ENCODE measurements at regions not wholly inside any gene's neighbourhood (a gene's known extent, or its start where the extent isn't known, plus 50 kb on each side); places are given as distances from the start of the nearest gene placed in this dataset.
"Not testable (repeated sequence)": the region's sequence is repeated elsewhere in the genome, so short reads cannot be mapped to it uniquely, and the experiment has no call there.

DNA sequence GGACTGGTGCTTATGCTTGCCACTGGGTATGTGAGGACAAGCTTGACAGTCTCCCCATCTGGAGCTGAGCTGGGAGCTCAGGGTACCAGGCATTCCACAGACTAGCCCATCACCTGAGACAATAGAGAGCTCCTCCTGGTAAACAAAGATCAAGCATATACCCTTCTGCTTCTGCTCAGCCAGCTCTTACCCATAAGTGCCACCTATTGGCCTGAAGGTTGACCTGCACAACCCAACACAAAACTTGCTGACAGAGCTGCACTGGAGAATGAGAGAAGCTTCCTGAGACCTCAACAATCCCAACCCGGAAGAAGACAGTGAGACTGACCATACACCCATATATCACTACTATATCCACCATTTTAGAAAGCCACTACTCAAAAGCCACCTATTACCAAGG, 1049.2 kb upstream of the INTU start:
- no peak for DNase-seq (ENCODE audit: low read depth in 2 of 2)

- no peak for DNase-seq (ENCODE audit: low read depth in 2 of 2)
Measured at GRCh38 chr4:126591583-126591982, 1041.2 kb upstream of the INTU start.

GRCh38 chr4:126592088-126592487, 1040.7 kb upstream of the INTU start:
- no peak for DNase-seq (ENCODE audit: low read depth in 2 of 2)

DNA sequence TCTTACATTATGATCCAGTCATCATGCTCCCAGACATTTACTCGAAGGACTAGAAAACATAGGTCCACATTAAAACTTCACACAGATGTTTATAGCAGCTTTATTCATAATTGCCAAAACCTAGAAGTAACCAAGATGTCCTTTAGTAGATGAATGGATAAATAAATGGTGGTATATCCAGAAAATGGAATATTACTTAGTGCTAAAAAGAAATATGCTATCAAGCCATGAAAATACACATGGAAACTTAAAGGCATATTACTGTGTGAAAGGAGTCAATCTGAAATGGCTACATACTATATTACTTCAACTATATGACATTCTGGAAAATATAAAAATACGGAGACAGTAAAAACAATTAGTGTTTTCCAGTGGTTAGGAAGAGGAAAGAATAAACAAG, 1039.1 kb upstream of the INTU start:
- DNase-seq (ENCODE audit: low read depth in 2 of 2), result no peak

DNA sequence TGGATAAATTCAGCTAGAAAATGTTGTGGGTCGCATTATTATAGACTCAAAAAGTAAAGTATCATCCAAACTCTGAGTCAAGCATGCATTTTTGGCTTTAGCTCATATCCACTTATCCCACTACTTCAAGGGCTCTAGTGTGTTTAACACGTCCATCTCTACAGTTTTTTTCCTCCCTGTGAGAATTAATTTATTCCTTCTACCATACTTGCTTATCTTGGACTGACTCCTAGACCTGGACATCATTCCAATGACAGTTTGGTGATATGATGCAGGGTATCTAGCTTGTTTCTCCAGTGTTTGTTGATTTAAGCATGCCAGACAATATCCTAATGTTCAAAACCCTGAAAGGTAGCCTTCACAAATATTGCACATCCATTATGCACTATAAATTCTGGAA, 1037.1 kb upstream of the INTU start:
- DNase-seq (ENCODE audit: low read depth in 2 of 2), result no peak

DNA sequence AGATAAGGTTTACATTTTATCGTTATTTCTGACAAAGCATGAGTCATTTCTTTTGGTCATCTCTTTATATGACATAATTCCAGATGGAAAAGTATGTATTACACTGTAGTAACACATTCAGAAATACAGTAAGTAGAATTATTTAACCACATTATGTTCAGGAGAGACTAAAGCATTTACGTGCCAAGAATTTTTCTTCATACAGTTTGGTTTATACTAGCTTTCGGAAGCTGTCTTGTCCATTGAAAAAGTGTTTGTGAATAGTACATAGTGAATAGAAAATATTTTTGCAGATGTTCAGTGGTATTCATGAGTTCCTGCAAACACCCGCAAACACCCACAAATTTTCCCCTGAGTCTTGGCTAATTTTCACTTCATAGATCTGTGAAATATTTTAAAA, 1033.0 kb upstream of the INTU start:
- DNase-seq (ENCODE audit: low read depth in 2 of 2), result no peak

DNA sequence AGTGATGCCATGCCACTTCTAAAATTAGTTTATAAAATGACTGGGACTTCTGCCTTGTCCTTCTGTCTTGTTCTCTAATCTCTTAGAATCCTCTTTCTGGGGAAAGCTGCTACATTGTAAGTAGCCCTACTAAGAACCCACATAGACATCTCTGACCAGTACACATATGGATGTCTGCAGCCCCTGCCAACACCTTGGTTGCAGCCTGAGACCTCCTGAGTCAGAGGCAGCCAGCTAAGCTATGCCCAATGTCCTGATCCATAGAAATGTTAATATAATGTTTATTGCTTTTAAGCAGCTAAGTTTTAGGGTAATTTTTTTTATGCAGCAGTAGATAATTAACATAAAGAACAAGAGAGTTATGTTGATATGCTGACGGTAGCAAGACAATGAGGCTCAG, 1029.5 kb upstream of the INTU start:
- DNase-seq (ENCODE audit: low read depth in 2 of 2), result no peak

- no peak for DNase-seq (ENCODE audit: low read depth in 2 of 2)
Measured at GRCh38 chr4:126603825-126604224, 1028.9 kb upstream of the INTU start.

- no peak for DNase-seq (ENCODE audit: low read depth in 2 of 2)
Measured at GRCh38 chr4:126604268-126604867, 1028.4 kb upstream of the INTU start.

- no peak for DNase-seq (ENCODE audit: low read depth in 2 of 2)
Measured at GRCh38 chr4:126610933-126611332, 1021.8 kb upstream of the INTU start.

GRCh38 chr4:126611900-126612299, 1020.9 kb upstream of the INTU start:
- DNase-seq (ENCODE audit: low read depth in 2 of 2), result no peak

- no peak for DNase-seq (ENCODE audit: low read depth in 2 of 2)
Measured at GRCh38 chr4:126614356-126614855, 1018.4 kb upstream of the INTU start.

GRCh38 chr4:126616795-126617194, 1016.0 kb upstream of the INTU start:
- DNase-seq (ENCODE audit: low read depth in 2 of 2), result no peak

GRCh38 chr4:126627255-126627654, 1005.5 kb upstream of the INTU start:
- DNase-seq (ENCODE audit: low read depth in 2 of 2), result no peak

- no peak for DNase-seq (ENCODE audit: low read depth in 2 of 2)
Measured at GRCh38 chr4:126628933-126629332, 1003.8 kb upstream of the INTU start.

- DNase-seq (ENCODE audit: low read depth in 2 of 2), result no peak
Measured at GRCh38 chr4:126630230-126630629, 1002.5 kb upstream of the INTU start.

DNA sequence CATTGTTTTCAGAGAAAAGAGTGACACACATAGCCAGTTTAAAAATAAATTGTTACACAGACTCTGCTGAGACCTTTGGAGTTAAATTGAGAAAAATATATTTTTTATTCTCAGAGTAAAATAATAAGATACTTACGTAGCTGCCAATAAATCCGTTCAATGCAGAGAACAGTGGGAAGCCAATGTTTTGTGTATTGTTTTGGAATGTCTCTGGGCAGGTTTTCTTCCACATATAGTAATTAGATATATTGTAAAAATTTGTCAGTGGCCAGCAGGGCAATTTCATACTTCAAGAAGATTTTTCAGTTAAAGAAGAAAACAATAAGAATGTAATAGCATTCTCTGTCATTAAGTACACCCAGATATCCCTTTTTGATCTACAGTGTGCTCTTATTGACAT, 999.5 kb upstream of the INTU start:
- no peak for DNase-seq (ENCODE audit: low read depth in 2 of 2)

DNA sequence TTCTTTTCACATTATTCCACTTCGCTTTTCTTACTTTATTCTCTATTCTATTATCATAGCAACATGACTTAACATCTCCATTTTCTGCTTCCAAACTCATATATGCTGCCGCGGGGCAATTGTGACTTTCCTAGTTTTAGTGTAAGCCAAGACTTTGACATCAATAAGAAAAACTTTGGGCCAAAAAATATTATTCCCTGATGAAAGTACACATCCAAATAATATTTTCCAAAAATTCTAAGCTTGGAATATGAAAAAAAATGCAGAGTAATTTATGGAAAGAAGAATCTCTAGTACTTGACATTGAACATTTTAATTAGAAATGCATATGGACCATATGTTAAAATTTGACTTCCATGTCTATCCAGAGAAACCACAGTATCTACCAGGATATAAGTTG, 995.1 kb upstream of the INTU start:
- no peak for DNase-seq (ENCODE audit: low read depth in 2 of 2)

GRCh38 chr4:126647320-126647719, 985.4 kb upstream of the INTU start:
- no peak for DNase-seq (ENCODE audit: low read depth in 2 of 2)

DNA sequence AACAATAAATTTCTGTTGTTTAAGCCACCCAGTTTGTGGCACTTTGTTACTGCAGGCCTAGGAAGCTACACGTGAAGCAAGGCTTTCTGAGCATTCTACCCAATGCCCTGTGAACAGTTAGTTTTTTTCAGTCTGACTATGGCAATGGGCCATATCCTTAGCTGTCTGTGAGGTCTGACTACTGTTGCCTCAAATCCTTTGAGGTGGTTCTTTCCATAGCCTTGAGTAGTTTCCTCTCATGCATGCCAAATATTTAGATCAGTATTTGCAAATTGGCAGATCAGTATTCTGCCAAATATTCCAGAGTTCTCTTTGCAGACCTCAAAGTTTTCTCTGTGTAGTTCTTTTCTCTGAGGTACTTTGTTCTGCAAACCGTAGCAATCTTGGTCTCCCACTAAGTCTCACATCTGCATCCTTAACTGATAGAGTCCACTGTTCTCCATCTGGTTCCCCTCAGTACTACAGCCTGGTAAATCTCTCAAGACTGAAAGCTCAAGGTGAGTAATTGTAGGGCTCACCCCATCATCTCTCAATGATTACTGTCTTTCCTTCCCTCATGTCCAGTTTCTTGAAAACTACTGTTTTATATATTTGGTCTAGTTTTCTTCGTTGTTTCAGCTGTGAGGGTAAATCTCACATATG, 984.9 kb upstream of the INTU start:
- no peak for DNase-seq (ENCODE audit: low read depth in 2 of 2)

- DNase-seq (ENCODE audit: low read depth in 2 of 2), result no peak
Measured at GRCh38 chr4:126658411-126658810, 974.3 kb upstream of the INTU start.

DNA sequence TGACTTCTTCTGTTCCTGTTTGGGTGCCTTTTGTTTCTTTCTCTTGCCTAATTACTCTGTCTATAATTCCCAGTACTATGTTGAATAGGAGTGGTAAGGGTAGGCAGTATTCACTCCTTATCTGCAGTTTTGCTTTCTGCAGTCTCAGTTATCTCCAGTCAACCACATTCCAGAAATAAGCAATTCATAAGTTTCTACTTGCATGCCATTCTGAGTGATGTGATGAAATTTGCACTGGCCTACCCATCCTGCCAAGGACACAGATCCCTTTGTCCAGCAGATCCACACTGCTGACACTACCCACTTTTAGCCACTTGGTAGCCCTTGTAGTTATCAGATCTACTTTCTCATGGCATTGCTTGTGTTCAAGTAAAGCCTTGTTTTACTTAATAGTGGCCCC, 971.6 kb upstream of the INTU start:
- DNase-seq (ENCODE audit: low read depth in 2 of 2), result no peak

DNA sequence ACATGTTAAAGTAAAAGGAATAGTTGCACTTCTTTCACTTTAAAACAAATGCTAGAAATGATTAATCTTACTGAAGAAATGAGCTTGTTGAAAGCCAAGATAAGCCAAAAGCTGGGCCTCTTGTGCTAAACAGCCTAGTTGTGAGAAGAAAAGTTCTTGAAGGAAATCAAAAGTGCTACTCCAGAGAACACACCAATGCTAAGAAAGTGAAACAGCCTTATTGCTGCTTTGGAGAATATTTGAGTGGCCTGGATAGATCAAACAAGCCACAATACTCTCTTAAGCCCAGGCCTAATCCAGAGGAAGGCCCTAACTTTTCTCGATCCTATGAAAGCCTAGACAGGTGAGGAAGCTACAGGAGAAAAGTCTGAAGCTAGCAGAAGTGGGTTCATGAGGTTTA, 967.9 kb upstream of the INTU start:
- DNase-seq (ENCODE audit: low read depth in 2 of 2), result no peak

DNA sequence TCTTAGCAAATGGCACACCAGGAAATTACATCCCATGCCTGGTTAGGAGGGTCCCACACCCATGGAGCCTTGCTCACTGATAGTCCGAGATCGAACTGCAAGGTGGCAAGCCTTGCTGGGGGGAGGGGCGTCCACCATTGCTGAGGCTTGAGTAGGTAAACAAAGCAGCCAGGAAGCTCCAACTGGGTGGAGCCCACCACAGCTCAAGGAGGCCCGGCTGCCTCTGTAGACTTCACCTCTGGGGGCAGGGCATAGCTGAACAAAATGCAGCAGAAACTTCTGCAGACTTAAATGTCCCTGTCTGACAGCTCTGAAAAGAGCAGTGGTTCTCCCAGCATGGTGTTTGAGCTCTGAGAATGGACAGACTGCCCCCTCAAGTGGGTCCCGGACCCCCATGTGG, 962.7 kb upstream of the INTU start:
- not testable (repeated sequence) for DNase-seq (ENCODE audit: low read depth in 2 of 2)
